Ovary (tissue), 3 donors: ENCODE measurements at regions not wholly inside any gene's neighbourhood (a gene's known extent, or its start where the extent isn't known, plus 50 kb on each side); places are given as distances from the start of the nearest gene placed in this dataset.

Source experiments
- EP300 ChIP-seq: sonication (generic); formaldehyde crosslinking; IDR thresholded peaks from one replicate; pipeline ENCODE4 v1.6.1; 2017; ENCODE audit warnings: antibody characterized with exemption
- POLR2A ChIP-seq: fragments of 450-650 bp; IDR thresholded peaks from one replicate; pipeline ENCODE4 v1.6.1; 2017; ENCODE audit warnings: antibody characterized with exemption, mild to moderate bottlenecking, moderate library complexity
- TF ChIP-seq, protein P1 (sequence below), 3 donors: fragments of 450-650 bp in 2 of 3; fragments of 200-600 bp in 1 of 3; IDR thresholded peaks; one replicate each; pipeline versions ENCODE4 v1.5.1 to v1.8.0; 2016 to 2022; ENCODE audit warnings: antibody characterized with exemption in 3 of 3, mild to moderate bottlenecking in 1 of 3
- donor health status: DM: no; HTN: no; CAD: no.

DNA sequence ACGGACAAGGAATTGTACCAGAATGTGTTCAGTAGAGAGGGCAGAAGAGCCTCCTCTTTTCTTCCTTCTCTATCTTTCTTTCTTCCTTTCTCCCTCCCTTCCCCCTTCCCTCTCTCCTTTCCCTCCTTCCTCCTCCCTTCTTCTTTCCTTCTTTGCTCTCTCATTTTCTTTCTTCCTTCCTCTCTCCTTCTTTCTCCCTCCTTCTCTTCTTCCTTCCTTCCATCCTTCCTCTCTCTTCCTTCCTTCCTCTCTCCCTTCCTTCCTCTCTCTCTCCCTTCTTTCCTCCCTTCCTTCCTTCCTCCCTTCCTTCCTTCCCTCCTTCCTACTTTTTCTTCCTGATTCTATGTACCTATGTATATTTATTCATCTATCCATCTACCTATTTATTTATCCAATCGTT lies 59.7 kb upstream of the SDK2 start:
- TF ChIP-seq, protein P1, sequence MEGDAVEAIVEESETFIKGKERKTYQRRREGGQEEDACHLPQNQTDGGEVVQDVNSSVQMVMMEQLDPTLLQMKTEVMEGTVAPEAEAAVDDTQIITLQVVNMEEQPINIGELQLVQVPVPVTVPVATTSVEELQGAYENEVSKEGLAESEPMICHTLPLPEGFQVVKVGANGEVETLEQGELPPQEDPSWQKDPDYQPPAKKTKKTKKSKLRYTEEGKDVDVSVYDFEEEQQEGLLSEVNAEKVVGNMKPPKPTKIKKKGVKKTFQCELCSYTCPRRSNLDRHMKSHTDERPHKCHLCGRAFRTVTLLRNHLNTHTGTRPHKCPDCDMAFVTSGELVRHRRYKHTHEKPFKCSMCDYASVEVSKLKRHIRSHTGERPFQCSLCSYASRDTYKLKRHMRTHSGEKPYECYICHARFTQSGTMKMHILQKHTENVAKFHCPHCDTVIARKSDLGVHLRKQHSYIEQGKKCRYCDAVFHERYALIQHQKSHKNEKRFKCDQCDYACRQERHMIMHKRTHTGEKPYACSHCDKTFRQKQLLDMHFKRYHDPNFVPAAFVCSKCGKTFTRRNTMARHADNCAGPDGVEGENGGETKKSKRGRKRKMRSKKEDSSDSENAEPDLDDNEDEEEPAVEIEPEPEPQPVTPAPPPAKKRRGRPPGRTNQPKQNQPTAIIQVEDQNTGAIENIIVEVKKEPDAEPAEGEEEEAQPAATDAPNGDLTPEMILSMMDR (IDR thresholded peaks at IDR 0.05), result no peak
- TF ChIP-seq POLR2A, result no peak
- TF ChIP-seq EP300, result no peak
